ENCODE measurements at regions not wholly inside any gene's neighbourhood (a gene's known extent, or its start where the extent isn't known, plus 50 kb on each side); places are given as distances from the start of the nearest gene placed in this dataset.

- FAIRE-seq, result no peak
- H4K20me1 ChIP-seq (ENCODE audit: control insufficient read depth, extremely low read depth, insufficient read depth, low read length), result no peaks in the 10 kb centered on the region
Measured at GRCh38 chr12:87047691-87048090, 791.5 kb upstream of the MGAT4C start.

GRCh38 chr12:87039536-87039935 lies 783.3 kb upstream of the MGAT4C start:
- Histone ChIP-seq H4K20me1 (ENCODE audit: control insufficient read depth, extremely low read depth, insufficient read depth, low read length) (no peaks in the 10 kb centered on the region), H3K79me2 (ENCODE audit: control insufficient read depth, insufficient read depth, low read length) (no peaks in the 10 kb centered on the region), H3K4me1 (ENCODE audit: control insufficient read depth, extremely low read depth, insufficient read depth, low read length) (no peaks in the 10 kb centered on the region), H3K27me3 (ENCODE audit: control insufficient read depth, extremely low read depth, insufficient read depth, low read length) (no peaks in the 10 kb centered on the region), H2AFZ (ENCODE audit: control insufficient read depth, low read length) (no peak overlapping the region), H3K9ac (ENCODE audit: control insufficient read depth, extremely low read depth, insufficient read depth, low read length) (no peak overlapping the region), H3K36me3 (ENCODE audit: control insufficient read depth in 2 of 2, extremely low read depth in 1 of 2, insufficient read depth in 2 of 2, low read length in 2 of 2) (no peaks in the 10 kb centered on the region), H3K9me1 (ENCODE audit: control insufficient read depth, extremely low read depth, insufficient read depth, low read length) (no peaks in the 10 kb centered on the region), H3K27ac (ENCODE audit: control insufficient read depth, insufficient read depth, low read length) (no peak overlapping the region), H3K9me3 (ENCODE audit: control insufficient read depth, low read depth, low read length) (no peaks in the 10 kb centered on the region), H3K4me2 (ENCODE audit: control insufficient read depth, extremely low read depth, insufficient read depth, low read depth, low read length) (no peak overlapping the region), H3K4me3 (ENCODE audit: control insufficient read depth in 2 of 3, extremely low read depth in 1 of 3, insufficient read depth in 2 of 3, low read depth in 1 of 3, low read length in 3 of 3) (no peak overlapping the region)
- TF ChIP-seq, protein P1, sequence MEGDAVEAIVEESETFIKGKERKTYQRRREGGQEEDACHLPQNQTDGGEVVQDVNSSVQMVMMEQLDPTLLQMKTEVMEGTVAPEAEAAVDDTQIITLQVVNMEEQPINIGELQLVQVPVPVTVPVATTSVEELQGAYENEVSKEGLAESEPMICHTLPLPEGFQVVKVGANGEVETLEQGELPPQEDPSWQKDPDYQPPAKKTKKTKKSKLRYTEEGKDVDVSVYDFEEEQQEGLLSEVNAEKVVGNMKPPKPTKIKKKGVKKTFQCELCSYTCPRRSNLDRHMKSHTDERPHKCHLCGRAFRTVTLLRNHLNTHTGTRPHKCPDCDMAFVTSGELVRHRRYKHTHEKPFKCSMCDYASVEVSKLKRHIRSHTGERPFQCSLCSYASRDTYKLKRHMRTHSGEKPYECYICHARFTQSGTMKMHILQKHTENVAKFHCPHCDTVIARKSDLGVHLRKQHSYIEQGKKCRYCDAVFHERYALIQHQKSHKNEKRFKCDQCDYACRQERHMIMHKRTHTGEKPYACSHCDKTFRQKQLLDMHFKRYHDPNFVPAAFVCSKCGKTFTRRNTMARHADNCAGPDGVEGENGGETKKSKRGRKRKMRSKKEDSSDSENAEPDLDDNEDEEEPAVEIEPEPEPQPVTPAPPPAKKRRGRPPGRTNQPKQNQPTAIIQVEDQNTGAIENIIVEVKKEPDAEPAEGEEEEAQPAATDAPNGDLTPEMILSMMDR (optimal IDR thresholded peaks at IDR 0.05 in 1 of 3, IDR thresholded peaks at IDR 0.05 in 1 of 3, conservative IDR thresholded peaks at IDR 0.05 in 1 of 3; ENCODE audit: extremely low read depth in 1 of 3, insufficient read depth in 2 of 3, low read length in 3 of 3), result no peak
- no peak for TF ChIP-seq EZH2 (IDR thresholded peaks at IDR 0.05; ENCODE audit: low read length)
- dilution Hi-C loops (cut with MboI; ENCODE audit: extremely low pct_ligation_motif_present, low sequenced_read_pairs), result no loop called here
- no peak for FAIRE-seq
- no peak for DNase-seq (ENCODE audit: low read depth, low spot score)

More at GRCh38 chr12:87047691-87048090, 791.5 kb upstream of the MGAT4C start:
- Histone ChIP-seq H3K9me1 (ENCODE audit: control insufficient read depth, extremely low read depth, insufficient read depth, low read length) (no peaks in the 10 kb centered on the region), H3K4me2 (ENCODE audit: control insufficient read depth, extremely low read depth, insufficient read depth, low read depth, low read length) (no peak overlapping the region), H3K27ac (ENCODE audit: control insufficient read depth, insufficient read depth, low read length) (no peak overlapping the region), H2AFZ (ENCODE audit: control insufficient read depth, low read length) (no peak overlapping the region), H3K79me2 (ENCODE audit: control insufficient read depth, insufficient read depth, low read length) (no peaks in the 10 kb centered on the region), H3K9me3 (ENCODE audit: control insufficient read depth, low read depth, low read length) (no peaks in the 10 kb centered on the region), H3K27me3 (ENCODE audit: control insufficient read depth, extremely low read depth, insufficient read depth, low read length) (no peaks in the 10 kb centered on the region), H3K9ac (ENCODE audit: control insufficient read depth, extremely low read depth, insufficient read depth, low read length) (no peak overlapping the region), H3K4me1 (ENCODE audit: control insufficient read depth, extremely low read depth, insufficient read depth, low read length) (no peaks in the 10 kb centered on the region), H3K36me3 (ENCODE audit: control insufficient read depth in 2 of 2, extremely low read depth in 1 of 2, insufficient read depth in 2 of 2, low read length in 2 of 2) (no peaks in the 10 kb centered on the region), H3K4me3 (ENCODE audit: control insufficient read depth in 2 of 3, extremely low read depth in 1 of 3, insufficient read depth in 2 of 3, low read depth in 1 of 3, low read length in 3 of 3) (no peak overlapping the region)
- TF ChIP-seq, protein P1 (optimal IDR thresholded peaks at IDR 0.05 in 1 of 3, IDR thresholded peaks at IDR 0.05 in 1 of 3, conservative IDR thresholded peaks at IDR 0.05 in 1 of 3; ENCODE audit: extremely low read depth in 1 of 3, insufficient read depth in 2 of 3, low read length in 3 of 3), result no peak
- TF ChIP-seq EZH2 (IDR thresholded peaks at IDR 0.05; ENCODE audit: low read length), result no peak
- dilution Hi-C loops (cut with MboI; ENCODE audit: extremely low pct_ligation_motif_present, low sequenced_read_pairs), result no loop called here
- no peak for DNase-seq (ENCODE audit: low read depth, low spot score)

All from keratinocyte (primary cell).